Thoracic aorta (tissue), 2 donors: ENCODE measurements at regions not wholly inside any gene's neighbourhood (a gene's known extent, or its start where the extent isn't known, plus 50 kb on each side); places are given as distances from the start of the nearest gene placed in this dataset.
A peak's percentile ranks its signal among the peaks of the same experiment; 100 is the strongest.

Source experiments
- ATAC-seq: fragments of 150-250 bp; one replicate; pipeline ENCODE4 v1.8.0; 2017; ENCODE audit warnings: low read depth; ENCODE audit not compliant: insufficient number of reproducible peaks, low FRiP score
- DNase-seq: peaks from one replicate; pipeline ENCODE4 v3.0.0-alpha.2; 2020; ENCODE audit warnings: low spot score
- H3K27ac ChIP-seq, 2 donors: fragments of 200-600 bp; sonication (generic); 1 replicate in 1 of 2; 2 replicates in 1 of 2; pipeline ENCODE4 v1.5.1; 2016; ENCODE audit warnings: mild to moderate bottlenecking in 2 of 2, moderate library complexity in 2 of 2
- H3K27me3 ChIP-seq: fragments of 200-600 bp; sonication (generic); replicated peaks from 2 replicates; pipeline ENCODE4 v1.6.0; 2016; ENCODE audit warnings: mild to moderate bottlenecking; ENCODE audit not compliant: insufficient read depth
- H3K36me3 ChIP-seq: fragments of 200-600 bp; sonication (generic); one replicate; pipeline ENCODE4 v1.5.1; 2016
- H3K4me1 ChIP-seq, 2 donors: fragments of 200-600 bp; sonication (generic); 1 replicate in 1 of 2; 2 replicates in 1 of 2; pipeline versions ENCODE4 v1.5.1 to v1.6.0; 2016; ENCODE audit warnings: low read depth in 2 of 2, mild to moderate bottlenecking in 1 of 2; ENCODE audit not compliant: control insufficient read depth in 1 of 2
- H3K4me3 ChIP-seq: fragments of 200-600 bp; sonication (generic); 2 replicates; pipeline ENCODE4 v1.5.1; 2016; ENCODE audit warnings: mild to moderate bottlenecking
- H3K9me3 ChIP-seq: fragments of 200-600 bp; sonication (generic); 2 replicates; pipeline ENCODE4 v1.5.1; 2016
- CTCF ChIP-seq: fragments of 200-600 bp; sonication (generic); IDR thresholded peaks from one replicate; pipeline ENCODE4 v1.5.1; 2019; ENCODE audit warnings: antibody characterized with exemption

GRCh38 chr12:45667761-45668160 lies 61.7 kb upstream of the ARID2 start:
- Histone ChIP-seq H3K27me3 (no peaks in the 10 kb centered on the region), H3K27ac (no peak overlapping the region), H3K36me3 (no peaks in the 10 kb centered on the region), H3K4me3 (no peak overlapping the region), H3K4me1 (peaks cover 16 to 22% of the 10 kb centered on the region in 2 donors), H3K9me3 (no peaks in the 10 kb centered on the region)
- TF ChIP-seq CTCF: no peak
- no peak for ATAC-seq
- DNase-seq: no peak

DNA sequence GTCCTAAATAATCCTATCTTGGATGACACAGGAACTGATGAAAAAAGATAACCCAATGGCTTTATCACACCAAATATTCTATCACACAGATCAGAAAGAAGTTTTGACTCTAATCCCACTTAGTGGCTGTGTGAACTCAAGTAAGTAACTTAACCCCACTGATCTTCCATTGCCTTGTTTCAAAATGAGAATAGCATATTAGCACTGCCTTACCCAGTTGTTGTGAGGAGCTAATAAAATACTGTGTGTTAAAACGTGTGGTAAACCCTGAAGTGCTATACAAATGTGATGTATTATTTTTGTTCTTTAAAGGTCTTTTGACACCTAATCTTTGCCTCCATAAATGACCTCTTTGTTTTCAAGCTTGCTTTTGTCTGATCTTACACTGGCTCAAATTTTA lies 60.9 kb upstream of the ARID2 start:
- Histone ChIP-seq H3K4me3 (peak overlapping the region; percentile 24), H3K27me3 (no peaks in the 10 kb centered on the region), H3K27ac (no peak overlapping the region), H3K36me3 (no peaks in the 10 kb centered on the region), H3K9me3 (no peaks in the 10 kb centered on the region), H3K4me1 (peaks cover 16 to 29% of the 10 kb centered on the region in 2 donors)
- DNase-seq: no peak
- TF ChIP-seq CTCF: no peak
- no peak for ATAC-seq

- H3K36me3 ChIP-seq: no peaks in the 10 kb centered on the region
- H3K27ac ChIP-seq: no peak overlapping the region
- H3K4me1 ChIP-seq: peaks cover 16 to 33% of the 10 kb centered on the region in 2 donors
- H3K27me3 ChIP-seq: no peaks in the 10 kb centered on the region
- ATAC-seq (no peak), DNase-seq (no peak)
- H3K4me3 ChIP-seq: peak overlapping the region; percentile 24
- H3K9me3 ChIP-seq: no peaks in the 10 kb centered on the region
- TF ChIP-seq CTCF: no peak
These were observed 60.4 kb upstream of the ARID2 start for GRCh38 chr12:45669093-45669492.

GRCh38 chr12:45669792-45670191 lies 59.7 kb upstream of the ARID2 start:
- no peak for ATAC-seq
- H3K27me3 ChIP-seq: no peaks in the 10 kb centered on the region
- no peaks in the 10 kb centered on the region for H3K9me3 ChIP-seq
- no peak overlapping the region for H3K4me3 ChIP-seq
- no peaks in the 10 kb centered on the region for H3K36me3 ChIP-seq
- H3K27ac ChIP-seq: no peak overlapping the region
- H3K4me1 ChIP-seq: peaks cover 16 to 40% of the 10 kb centered on the region in 2 donors
- TF ChIP-seq CTCF: no peak
- DNase-seq: no peak

DNA sequence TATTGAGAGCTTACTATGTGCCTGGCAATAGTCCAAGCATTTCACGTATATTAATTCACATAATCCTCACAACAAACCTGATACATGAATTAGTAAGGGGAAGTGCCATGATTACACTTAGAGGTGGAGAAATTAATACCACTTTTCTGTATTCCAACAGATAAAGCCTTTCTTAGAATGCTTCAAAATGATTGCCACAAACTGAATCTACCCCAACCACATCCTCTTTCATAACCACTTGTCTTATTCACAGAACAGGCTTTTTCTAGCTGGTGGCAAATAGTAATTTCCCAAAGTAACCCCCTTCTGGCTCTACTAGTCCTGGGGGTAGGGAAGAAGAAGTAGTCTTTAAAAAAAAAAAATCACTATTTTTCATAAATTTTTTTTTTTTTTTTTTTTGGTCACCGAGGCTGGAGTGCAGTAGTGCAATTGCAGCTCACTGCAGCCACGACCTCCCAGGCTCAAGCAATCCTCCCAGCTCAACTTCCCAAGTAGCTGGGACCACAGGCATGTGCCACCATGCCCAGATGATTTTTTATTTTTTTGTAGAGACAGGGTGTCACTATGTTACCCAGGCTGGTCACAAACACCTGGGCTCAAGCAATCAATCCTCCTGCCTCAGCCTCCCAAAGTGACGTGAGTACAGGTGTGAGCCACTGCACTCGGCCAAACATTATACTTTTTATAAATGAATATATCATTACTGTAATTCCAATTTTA lies 59.0 kb upstream of the ARID2 start:
- no peak overlapping the region for H3K27ac ChIP-seq

More for the DNA sequence above, 59.0 kb upstream of the ARID2 start:
- Histone ChIP-seq H3K4me3 (no peak overlapping the region), H3K9me3 (no peaks in the 10 kb centered on the region), H3K36me3 (no peaks in the 10 kb centered on the region), H3K4me1 (peaks cover 16 to 44% of the 10 kb centered on the region in 2 donors), H3K27me3 (no peaks in the 10 kb centered on the region)
- TF ChIP-seq CTCF: no peak
- no peak for ATAC-seq
- no peak for DNase-seq
